Globus pallidus (tissue), 1 donor: ENCODE measurements at regions not wholly inside any gene's neighbourhood (a gene's known extent, or its start where the extent isn't known, plus 50 kb on each side); places are given as distances from the start of the nearest gene placed in this dataset.
A peak's percentile ranks its signal among the peaks of the same experiment; 100 is the strongest.

ENCODE experiments used
- DNase-seq: peaks from one replicate; pipeline ENCODE4 v3.0.0-alpha.2; 2015; ENCODE audit warnings: low spot score

GRCh38 chr17:79420318-79421243, 190.3 kb downstream of the RBFOX3 start:
- DNase-seq, result no peak

GRCh38 chr17:79417476-79417988, 193.3 kb downstream of the RBFOX3 start:
- no peak for DNase-seq

GRCh38 chr17:79415909-79416308, 194.9 kb downstream of the RBFOX3 start:
- no peak for DNase-seq

GRCh38 chr17:79415365-79415764, 195.5 kb downstream of the RBFOX3 start:
- no peak for DNase-seq

- DNase-seq, result no peak
Measured at GRCh38 chr17:79414793-79415211, 196.0 kb downstream of the RBFOX3 start.

- DNase-seq, result no peak
Measured at GRCh38 chr17:79414063-79414792, 196.6 kb downstream of the RBFOX3 start.

- DNase-seq, result no peak
Measured at GRCh38 chr17:79413611-79414010, 197.2 kb downstream of the RBFOX3 start.

- no peak for DNase-seq
Measured at GRCh38 chr17:79412886-79413390, 197.9 kb downstream of the RBFOX3 start.

- no peak for DNase-seq
Measured at GRCh38 chr17:79412110-79412509, 198.7 kb downstream of the RBFOX3 start.

GRCh38 chr17:79411419-79411818, 199.4 kb downstream of the RBFOX3 start:
- no peak for DNase-seq

GRCh38 chr17:79410681-79411080, 200.2 kb downstream of the RBFOX3 start:
- DNase-seq, result no peak

GRCh38 chr17:79408251-79408650, 202.6 kb downstream of the RBFOX3 start:
- no peak for DNase-seq

GRCh38 chr17:79407385-79407784, 203.5 kb downstream of the RBFOX3 start:
- DNase-seq, result no peak

- DNase-seq, result no peak
Measured at GRCh38 chr17:79406316-79406715, 204.5 kb downstream of the RBFOX3 start.

- no peak for DNase-seq
Measured at GRCh38 chr17:79405823-79406222, 205.0 kb downstream of the RBFOX3 start.

GRCh38 chr17:79404136-79404911, 206.5 kb downstream of the RBFOX3 start:
- no peak for DNase-seq

GRCh38 chr17:79401704-79402674, 208.9 kb downstream of the RBFOX3 start:
- DNase-seq, result no peak

GRCh38 chr17:79400989-79401703, 209.7 kb downstream of the RBFOX3 start:
- DNase-seq, result peak; percentile 37

- no peak for DNase-seq
Measured at GRCh38 chr17:79399610-79400144, 211.2 kb downstream of the RBFOX3 start.

- no peak for DNase-seq
Measured at GRCh38 chr17:79398441-79398840, 212.4 kb downstream of the RBFOX3 start.
